Amniotic epithelial cell (primary cell): ENCODE measurements at regions not wholly inside any gene's neighbourhood (a gene's known extent, or its start where the extent isn't known, plus 50 kb on each side); places are given as distances from the start of the nearest gene placed in this dataset.
"Not testable (repeated sequence)": the region's sequence is repeated elsewhere in the genome, so short reads cannot be mapped to it uniquely, and the experiment has no call there.

ENCODE experiments used
- DNase-seq: peaks from one replicate; pipeline ENCODE4 v3.0.0-alpha.2; 2010; ENCODE audit warnings: low read depth

- no peak for DNase-seq
Measured at GRCh38 chr5:92990771-92991170, 590.2 kb downstream of the NR2F1-AS1 start.

- DNase-seq, result no peak
Measured at GRCh38 chr5:92981001-92981400, 600.0 kb downstream of the NR2F1-AS1 start.

DNA sequence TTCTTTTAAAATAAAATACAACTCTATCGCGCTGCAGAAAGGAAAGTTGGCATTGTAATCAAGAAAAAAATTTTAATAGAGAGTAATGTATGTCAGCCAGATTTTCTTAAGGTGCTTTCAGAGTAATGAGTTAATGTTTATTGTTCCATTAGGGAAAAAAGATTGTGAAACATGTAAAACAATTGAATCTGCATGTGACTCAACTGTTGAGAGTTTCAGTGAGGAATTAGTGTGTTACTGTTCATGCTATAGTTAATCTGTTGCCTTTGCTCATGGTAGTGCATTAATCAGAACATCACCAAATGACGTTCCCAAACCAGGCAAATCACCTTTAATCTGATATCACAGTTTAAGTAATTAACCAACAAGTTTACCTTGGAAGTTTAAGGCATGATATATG lies 600.5 kb downstream of the NR2F1-AS1 start:
- no peak for DNase-seq

GRCh38 chr5:92979716-92980115 lies 601.3 kb downstream of the NR2F1-AS1 start:
- no peak for DNase-seq

- DNase-seq, result no peak
Measured at GRCh38 chr5:92977846-92978540, 603.0 kb downstream of the NR2F1-AS1 start.

- no peak for DNase-seq
Measured at GRCh38 chr5:92976156-92976555, 604.9 kb downstream of the NR2F1-AS1 start.

- DNase-seq, result peak; percentile 17
Measured at GRCh38 chr5:92969781-92970237, 611.2 kb downstream of the NR2F1-AS1 start.

- no peak for DNase-seq
Measured at GRCh38 chr5:92969191-92969780, 611.7 kb downstream of the NR2F1-AS1 start.

DNA sequence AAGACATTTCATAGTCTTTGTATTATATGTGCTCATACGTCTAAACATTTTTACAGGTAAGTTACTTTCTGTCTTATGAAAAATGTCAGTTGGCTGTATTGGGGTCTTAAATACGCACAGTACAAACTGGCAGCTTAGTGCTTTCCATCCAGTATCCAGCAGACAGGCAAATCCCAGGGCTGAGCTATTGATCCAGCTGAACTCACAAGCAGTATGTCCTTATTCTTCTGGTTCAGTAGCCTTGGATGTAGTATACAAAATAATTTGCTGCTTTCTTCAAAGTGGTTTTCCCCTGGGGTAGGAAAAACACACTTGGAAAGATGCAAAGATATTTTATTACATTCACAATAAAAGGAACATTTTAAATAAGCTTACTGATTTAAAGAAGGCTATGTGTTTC lies 617.2 kb downstream of the NR2F1-AS1 start:
- no peak for DNase-seq

GRCh38 chr5:92962752-92963151 lies 618.3 kb downstream of the NR2F1-AS1 start:
- no peak for DNase-seq

DNA sequence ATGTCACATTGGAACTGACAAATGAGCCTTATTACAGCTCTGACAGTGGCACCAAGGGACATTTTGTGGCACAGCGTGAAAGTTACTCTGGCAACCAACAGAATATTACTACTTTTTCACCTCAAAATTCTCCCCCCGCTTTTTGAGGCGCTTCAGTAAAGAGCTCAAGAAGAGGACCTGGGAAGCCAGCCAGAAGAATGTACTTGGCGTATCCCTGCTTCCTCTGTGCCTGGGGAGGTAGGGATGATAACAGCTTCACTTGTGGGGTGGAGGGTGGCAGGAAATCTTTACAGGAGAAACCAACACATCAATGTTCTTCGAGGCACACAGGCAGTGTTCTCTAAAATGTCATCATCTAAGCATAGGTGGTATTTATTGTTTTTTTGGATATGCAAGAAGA lies 624.1 kb downstream of the NR2F1-AS1 start:
- peak; percentile 37 for DNase-seq

DNA sequence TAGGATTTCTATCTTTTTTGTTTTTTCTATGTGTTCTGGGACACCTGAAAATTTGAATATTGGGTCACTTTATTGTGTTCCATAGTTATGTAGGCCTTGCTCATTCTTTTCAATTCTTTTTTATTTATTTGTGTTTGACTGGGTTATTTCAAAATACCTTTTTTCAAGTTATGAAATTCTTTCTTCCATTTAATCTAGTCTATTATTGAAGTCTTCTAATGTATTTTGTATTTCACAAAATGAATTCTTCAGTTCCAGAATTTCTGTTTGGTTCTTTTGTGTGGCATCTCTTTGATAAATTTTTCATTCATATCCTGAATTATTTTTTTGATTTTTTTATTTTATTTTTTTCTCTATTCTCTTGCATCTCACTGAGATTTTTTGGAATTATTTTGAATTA lies 628.8 kb downstream of the NR2F1-AS1 start:
- DNase-seq, result no peak

DNA sequence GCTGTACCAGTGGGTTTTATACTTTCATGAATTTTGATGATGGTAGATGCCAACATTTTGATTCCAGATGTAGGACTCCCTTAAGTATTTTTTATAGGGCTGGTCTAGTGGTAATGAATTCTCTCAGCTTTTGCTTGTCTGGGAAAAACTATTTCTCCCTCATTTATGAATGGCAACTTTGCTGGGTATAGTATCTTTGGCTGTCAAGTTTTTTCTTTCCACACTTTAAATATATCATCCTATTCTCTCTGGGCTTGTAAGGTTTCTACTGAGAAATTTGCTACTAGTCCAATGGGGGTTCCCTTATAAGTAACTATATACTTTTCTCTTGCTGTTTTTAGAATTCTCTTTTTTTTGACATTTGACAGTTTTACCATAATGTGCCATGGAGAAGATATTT lies 629.3 kb downstream of the NR2F1-AS1 start:
- DNase-seq, result no peak

DNA sequence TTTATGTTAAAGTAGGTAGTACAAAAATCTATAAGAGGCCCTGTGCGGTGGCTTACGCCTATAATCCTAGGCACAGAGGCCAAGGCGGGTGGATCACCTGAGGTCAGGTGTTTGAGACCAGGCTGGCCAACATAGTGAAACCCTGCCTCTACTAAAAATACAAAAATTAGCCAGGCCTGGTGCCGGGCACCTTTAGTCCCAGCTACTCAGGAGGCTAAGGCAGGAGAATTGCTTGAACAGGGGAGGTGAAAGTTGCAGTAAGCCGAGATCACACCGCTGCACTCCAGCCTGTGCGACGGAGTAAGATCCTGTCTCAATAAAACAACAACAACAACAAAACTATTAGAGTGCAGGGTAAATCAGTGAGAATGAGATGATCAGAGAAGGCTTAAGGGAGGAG lies 634.5 kb downstream of the NR2F1-AS1 start:
- no peak for DNase-seq

GRCh38 chr5:92945605-92946097 lies 635.4 kb downstream of the NR2F1-AS1 start:
- peak; percentile 64 for DNase-seq

DNA sequence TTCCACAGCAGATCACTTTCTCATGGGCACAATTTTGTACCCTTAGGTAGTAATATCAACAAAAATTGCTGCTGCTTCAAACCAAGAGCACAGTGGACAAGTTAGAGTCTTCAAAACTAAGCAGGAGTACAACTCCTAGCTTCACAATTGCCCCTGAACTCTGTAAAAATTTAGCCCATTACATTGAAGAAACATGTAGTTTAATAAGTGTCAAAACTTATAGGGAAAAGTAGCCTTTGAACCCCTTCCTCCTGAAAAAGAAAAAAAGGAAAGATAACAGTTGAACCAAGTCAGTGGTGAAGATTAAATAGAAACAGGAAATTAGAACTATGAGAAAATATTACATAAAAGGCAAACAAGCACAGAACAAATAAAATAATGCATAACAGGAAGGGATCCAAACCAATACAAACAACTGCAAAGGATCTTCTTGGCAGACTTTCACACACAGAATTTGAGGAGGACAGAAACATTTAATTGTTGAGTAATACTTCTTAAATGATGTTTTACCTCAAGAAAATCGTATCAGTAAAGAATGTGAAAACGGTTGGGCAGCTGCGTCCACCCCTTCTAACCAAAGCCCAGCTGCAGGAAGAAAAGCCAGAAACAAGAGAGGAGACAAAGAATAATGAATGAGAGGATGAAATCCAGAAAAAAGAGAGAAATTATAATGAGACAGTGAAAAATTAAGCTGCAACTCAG lies 636.0 kb downstream of the NR2F1-AS1 start:
- peak; percentile 85 for DNase-seq

- DNase-seq, result no peak
Measured at GRCh38 chr5:92944337-92944736, 636.7 kb downstream of the NR2F1-AS1 start.

GRCh38 chr5:92942762-92943161 lies 638.3 kb downstream of the NR2F1-AS1 start:
- no peak for DNase-seq

GRCh38 chr5:92941806-92942205 lies 639.2 kb downstream of the NR2F1-AS1 start:
- no peak for DNase-seq

DNA sequence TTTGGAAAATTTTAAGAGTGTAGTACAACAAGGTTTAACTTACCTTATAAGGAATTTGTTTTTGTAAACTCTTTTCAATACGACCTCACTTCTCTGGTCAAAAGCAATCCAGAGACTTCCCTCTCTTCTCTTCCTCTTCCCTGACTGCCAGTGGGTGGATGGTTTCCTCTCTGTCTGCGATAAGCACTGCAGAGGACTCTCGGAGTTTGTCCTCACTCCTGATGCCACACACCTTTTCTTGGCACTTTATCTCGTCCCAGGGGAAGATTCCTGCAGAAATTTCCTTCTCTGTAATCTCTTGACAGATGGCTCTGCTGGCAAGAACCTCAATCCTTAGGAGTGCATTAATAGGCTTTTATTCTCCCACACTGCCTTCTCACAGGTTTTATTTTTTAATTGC lies 641.6 kb downstream of the NR2F1-AS1 start:
- DNase-seq, result no peak

DNA sequence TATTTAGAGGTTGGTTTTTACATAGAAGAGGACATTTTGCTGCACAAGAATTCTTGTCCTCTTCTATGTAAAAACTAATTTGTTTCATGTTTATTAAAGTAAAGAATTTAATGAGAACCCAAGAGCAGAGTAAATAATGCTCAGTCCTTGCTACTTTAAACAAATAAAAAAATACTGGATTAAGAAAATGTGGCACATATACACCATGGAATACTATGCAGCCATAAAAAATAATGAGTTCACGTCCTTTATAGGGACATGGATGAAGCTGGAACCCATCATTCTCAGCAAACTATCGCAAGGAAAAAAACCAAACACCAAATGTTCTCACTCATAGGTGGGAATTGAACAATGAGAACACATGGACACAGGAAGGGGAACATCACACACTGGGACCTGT lies 643.6 kb downstream of the NR2F1-AS1 start:
- DNase-seq, result not testable (repeated sequence)

- DNase-seq, result no peak
Measured at GRCh38 chr5:92930057-92930456, 651.0 kb downstream of the NR2F1-AS1 start.

DNA sequence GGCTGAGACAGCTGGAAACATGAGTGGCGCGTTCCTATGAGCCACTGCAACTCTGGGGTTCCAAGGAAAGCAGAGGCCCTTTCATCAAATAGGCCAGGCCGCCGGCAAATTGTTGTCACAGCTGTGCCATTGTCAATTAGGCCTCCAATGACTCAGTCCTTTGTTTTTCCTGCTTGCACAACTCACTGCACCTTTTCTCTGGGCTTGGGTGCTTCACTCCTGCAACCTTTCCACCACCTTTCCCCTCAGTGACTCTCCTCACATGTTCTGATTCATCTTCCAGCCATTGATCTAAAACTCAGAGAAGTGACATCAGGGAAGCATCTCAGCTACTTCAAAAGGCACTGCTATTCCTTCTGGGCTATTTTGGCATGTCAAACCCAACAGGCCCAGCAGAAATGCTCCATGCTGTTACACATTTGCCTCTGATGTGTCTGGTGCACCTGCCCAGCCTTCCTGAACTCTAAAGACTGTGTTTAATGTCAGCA lies 653.7 kb downstream of the NR2F1-AS1 start:
- DNase-seq, result no peak
